K562 (cell line): ENCODE measurements at regions not wholly inside any gene's neighbourhood (a gene's known extent, or its start where the extent isn't known, plus 50 kb on each side); places are given as distances from the start of the nearest gene placed in this dataset.
A peak's percentile ranks its signal among the peaks of the same experiment; 100 is the strongest.

ENCODE experiments used
- ARID1B ChIP-seq: fragments of 450-650 bp; IDR thresholded peaks from 2 replicates; pipeline ENCODE4 v1.6.1; 2016; ENCODE audit warnings: antibody characterized with exemption, mild to moderate bottlenecking, inconsistent platforms
- ATF6 ChIP-seq: sonication (generic); formaldehyde crosslinking; IDR thresholded peaks from 2 replicates; pipeline ENCODE4 v1.4.0; 2020; ENCODE audit warnings: mild to moderate bottlenecking, missing genetic modification reagents
- ATF7 ChIP-seq: fragments of 450-650 bp; IDR thresholded peaks from 2 replicates; pipeline ENCODE4 v1.7.1; 2014; ENCODE audit warnings: mild to moderate bottlenecking, moderate library complexity
- GATAD2B ChIP-seq: fragments of 450-650 bp; IDR thresholded peaks from 2 replicates; pipeline ENCODE4 v1.6.1; 2017; ENCODE audit warnings: mild to moderate bottlenecking, borderline replicate concordance
- HNRNPL ChIP-seq: fragments of 200-400 bp; formaldehyde crosslinking; IDR thresholded peaks from 2 replicates; pipeline ENCODE4 v1.6.1; 2017; ENCODE audit warnings: low read depth, mild to moderate bottlenecking, low read length
- NFRKB ChIP-seq: fragments of 450-650 bp; IDR thresholded peaks from 2 replicates; pipeline ENCODE4 v1.6.1; 2016; ENCODE audit warnings: low read depth
- RERE ChIP-seq: sonication (generic); formaldehyde crosslinking; IDR thresholded peaks from 2 replicates; pipeline ENCODE4 v1.8.0; 2023; ENCODE audit warnings: missing genetic modification reagents, mild to moderate bottlenecking, borderline replicate concordance
- SMARCA5 ChIP-seq: fragments of 450-650 bp; IDR thresholded peaks from 2 replicates; pipeline ENCODE4 v1.6.1; 2016
- ZNF224 ChIP-seq: sonication (generic); formaldehyde crosslinking; IDR thresholded peaks from 2 replicates; pipeline ENCODE4 v1.8.0; 2022; ENCODE audit warnings: mild to moderate bottlenecking, missing genetic modification reagents
- ZNF3 ChIP-seq: fragments of 250-450 bp; sonication (Bioruptor Pico); IDR thresholded peaks from 2 replicates; pipeline ENCODE4 v1.5.0; 2021; ENCODE audit warnings: mild to moderate bottlenecking, moderate library complexity
- ZNF449 ChIP-seq: fragments of 250-450 bp; sonication (Bioruptor Pico); IDR thresholded peaks from 2 replicates; pipeline ENCODE4 v1.8.0; 2022; ENCODE audit warnings: moderate library complexity, mild to moderate bottlenecking, inconsistent platforms

- no peak for TF ChIP-seq ZNF449 (CRISPR knock-in tag)
- TF ChIP-seq SMARCA5 = no peak
- no peak for TF ChIP-seq ATF6 (CRISPR knock-in tag)
- TF ChIP-seq ATF7 = no peak
- no peak for TF ChIP-seq NFRKB
- TF ChIP-seq RERE (CRISPR knock-in tag) = no peak
- no peak for TF ChIP-seq HNRNPL
- TF ChIP-seq ARID1B = peak; percentile 82
- TF ChIP-seq GATAD2B = 0 out of 2 replicates have a peak, but pooled peaks have one; percentile 23
- no peak for TF ChIP-seq ZNF224
- no peak for TF ChIP-seq ZNF3 (CRISPR knock-in tag)
These were observed 67.3 kb upstream of the SPOPL start (continued) for GRCh38 chr2:138433995-138434951.
